ENCODE measurements at regions not wholly inside any gene's neighbourhood (a gene's known extent, or its start where the extent isn't known, plus 50 kb on each side); places are given as distances from the start of the nearest gene placed in this dataset.
"Not testable (repeated sequence)": the region's sequence is repeated elsewhere in the genome, so short reads cannot be mapped to it uniquely, and the experiment has no call there.

- peak; percentile 93 to 96 for DNase-seq
- peak overlapping the region; percentile 38 to 73 (median 62) for H3K27ac ChIP-seq
- intact Hi-C loops (cut with DNase I; ENCODE audit: low total_unique reads); H3K9me3 ChIP-seq; H3K27me3 ChIP-seq; H3K36me3 ChIP-seq: not testable (repeated sequence)
- H3K4me3 ChIP-seq, result peak overlapping the region; percentile 55 to 71 (median 60)
- TF ChIP-seq POLR2AphosphoS5 (IDR thresholded peaks at IDR 0.05), result peak in 2 of 3 donors; percentile 36 to 42
- peaks cover 0 to 15% (median 10%) of the 10 kb centered on the region in 4 donors for H3K4me1 ChIP-seq
- 0 to 1% (median 0%) methylated on average over 45 to 61 of the region's 61 CpGs for WGBS, 5 donors
Measured at GRCh38 chr12:9447791-9448614, 159.7 kb downstream of the KLRB1 start.

- DNase-seq; H3K36me3 ChIP-seq; intact Hi-C loops (cut with DNase I; ENCODE audit: low total_unique reads); H3K9me3 ChIP-seq; H3K27me3 ChIP-seq: not testable (repeated sequence)
- peak overlapping the region in 2 of 5 donors; percentile 64 to 73 for H3K27ac ChIP-seq
- H3K4me3 ChIP-seq, result peak overlapping the region; percentile 9 to 71 (median 59)
- 16 to 39% (median 20%) methylated on average over 15 to 17 of the region's 20 CpGs for WGBS, 5 donors
- H3K4me1 ChIP-seq, result peaks cover 0 to 15% (median 10%) of the 10 kb centered on the region in 4 donors
Measured at GRCh38 chr12:9446883-9447761, 160.6 kb downstream of the KLRB1 start.

- WGBS, 5 donors, result 77 to 100% (median 81%) methylated on average over 3 to 5 of the region's 5 CpGs
- H3K27ac ChIP-seq; H3K9me3 ChIP-seq; H3K27me3 ChIP-seq; H3K4me1 ChIP-seq; intact Hi-C loops (cut with DNase I; ENCODE audit: low total_unique reads); H3K36me3 ChIP-seq; H3K4me3 ChIP-seq; DNase-seq: not testable (repeated sequence)
Measured at GRCh38 chr12:9440428-9440827, 167.3 kb downstream of the KLRB1 start.

- 81 to 96% (median 84%) methylated on average over 4 to 10 of the region's 15 CpGs for WGBS, 5 donors
- H3K4me1 ChIP-seq; DNase-seq; intact Hi-C loops (cut with DNase I; ENCODE audit: low total_unique reads); H3K27me3 ChIP-seq; H3K36me3 ChIP-seq; H3K9me3 ChIP-seq; H3K27ac ChIP-seq; H3K4me3 ChIP-seq: not testable (repeated sequence)
Measured at GRCh38 chr12:9435682-9436081, 172.0 kb downstream of the KLRB1 start.

- H3K4me1 ChIP-seq; H3K36me3 ChIP-seq; intact Hi-C loops (cut with DNase I; ENCODE audit: low total_unique reads); H3K27me3 ChIP-seq; H3K9me3 ChIP-seq; H3K27ac ChIP-seq; DNase-seq; H3K4me3 ChIP-seq: not testable (repeated sequence)
- 89 to 100% (median 91%) methylated on average over 1 to 16 of the region's 19 CpGs; no CpG with 5 or more reads in 1 of the 5 donors for WGBS, 5 donors
Measured at GRCh38 chr12:9430385-9430784, 177.3 kb downstream of the KLRB1 start.

GRCh38 chr12:9428856-9429255 is 178.9 kb downstream of the KLRB1 start:
- 91 to 97% (median 93%) methylated on average over 1 to 11 of the region's 13 CpGs for WGBS, 5 donors
- H3K27me3 ChIP-seq; DNase-seq; H3K4me1 ChIP-seq; H3K9me3 ChIP-seq; intact Hi-C loops (cut with DNase I; ENCODE audit: low total_unique reads); H3K4me3 ChIP-seq; H3K27ac ChIP-seq; H3K36me3 ChIP-seq: not testable (repeated sequence)

GRCh38 chr12:9425429-9425828 is 182.3 kb downstream of the KLRB1 start:
- intact Hi-C loops (cut with DNase I; ENCODE audit: low total_unique reads); H3K9me3 ChIP-seq; H3K27ac ChIP-seq; H3K36me3 ChIP-seq; DNase-seq; H3K4me3 ChIP-seq; H3K4me1 ChIP-seq; H3K27me3 ChIP-seq: not testable (repeated sequence)
- 92 to 100% (median 97%) methylated on average over 2 to 10 of the region's 13 CpGs for WGBS, 5 donors

- intact Hi-C loops (cut with DNase I; ENCODE audit: low total_unique reads), result not testable (repeated sequence)
Measured at GRCh38 chr12:9424175-9424740, 183.5 kb downstream of the KLRB1 start.

GRCh38 chr12:9422689-9423088 is 185.0 kb downstream of the KLRB1 start:
- WGBS, 5 donors, result 83 to 93% methylated on average over 1 to 2 of the region's 2 CpGs; no CpG with 5 or more reads in 3 of the 5 donors
- intact Hi-C loops (cut with DNase I; ENCODE audit: low total_unique reads); H3K4me1 ChIP-seq; H3K36me3 ChIP-seq; H3K27ac ChIP-seq; H3K27me3 ChIP-seq; H3K9me3 ChIP-seq; DNase-seq; H3K4me3 ChIP-seq: not testable (repeated sequence)

More at GRCh38 chr12:9424175-9424740, 183.5 kb downstream of the KLRB1 start:
- not testable (repeated sequence) for H3K4me3 ChIP-seq, H3K27ac ChIP-seq, H3K36me3 ChIP-seq, H3K4me1 ChIP-seq, DNase-seq, H3K9me3 ChIP-seq, H3K27me3 ChIP-seq
- 90 to 100% (median 91%) methylated on average over 2 to 9 of the region's 9 CpGs for WGBS, 5 donors

GRCh38 chr12:9421520-9422086 is 186.1 kb downstream of the KLRB1 start:
- intact Hi-C loops (cut with DNase I; ENCODE audit: low total_unique reads); H3K9me3 ChIP-seq; H3K27ac ChIP-seq; H3K36me3 ChIP-seq; H3K4me3 ChIP-seq; DNase-seq; H3K27me3 ChIP-seq; H3K4me1 ChIP-seq: not testable (repeated sequence)
- WGBS, 5 donors, result 85 to 100% (median 85%) methylated on average over 8 to 12 of the region's 18 CpGs; no CpG with 5 or more reads in 1 of the 5 donors
